Adrenal gland (tissue), 9 donors: ENCODE measurements at regions not wholly inside any gene's neighbourhood (a gene's known extent, or its start where the extent isn't known, plus 50 kb on each side); places are given as distances from the start of the nearest gene placed in this dataset.
"Not testable (repeated sequence)": the region's sequence is repeated elsewhere in the genome, so short reads cannot be mapped to it uniquely, and the experiment has no call there.

ENCODE experiments used
- DNase-seq, 7 donors: peaks; one replicate each; pipeline ENCODE4 v3.0.0-alpha.2; 2019 to 2020
- H3K27ac ChIP-seq, 5 donors: fragments of 200-600 bp; sonication (generic) in 4 of 5; 1 replicate in 3 of 5; 2 replicates in 2 of 5; pipeline versions ENCODE4 v1.5.1 to v1.8.0; 2016 to 2020; ENCODE audit warnings: mild to moderate bottlenecking in 1 of 5
- H3K27me3 ChIP-seq: fragments of 200-600 bp; 2 replicates; pipeline ENCODE4 v1.8.0; 2021
- H3K36me3 ChIP-seq, 2 donors: fragments of 200-600 bp; replicated peaks in 1 of 2; 1 replicate in 1 of 2; 2 replicates in 1 of 2; pipeline versions ENCODE4 v1.5.1 to v1.8.0; 2018 to 2022
- H3K4me1 ChIP-seq, 2 donors: fragments of 200-600 bp; replicated peaks in 1 of 2; 1 replicate in 1 of 2; 2 replicates in 1 of 2; pipeline versions ENCODE4 v1.5.1 to v1.8.0; 2018 to 2021
- H3K4me3 ChIP-seq, 4 donors: fragments of 200-600 bp; sonication (generic) in 3 of 4; one replicate each; pipeline ENCODE4 v1.5.1; 2016 to 2018
- H3K9me3 ChIP-seq, 3 donors: fragments of 200-600 bp; sonication (generic) in 1 of 3; replicated peaks in 1 of 3; 1 replicate in 2 of 3; 2 replicates in 1 of 3; pipeline versions ENCODE4 v1.5.1 to v1.8.0; 2016 to 2021
- POLR2A ChIP-seq, 2 donors: fragments of 450-650 bp; IDR thresholded peaks; one replicate each; pipeline ENCODE4 v1.6.1; 2017; ENCODE audit warnings: antibody characterized with exemption in 2 of 2, mild to moderate bottlenecking in 2 of 2, moderate library complexity in 1 of 2
- WGBS, 4 donors: extraction: QIAGEN DNeasy Blood & Tissue Kit in 2 of 4; methylation state at CpG; one replicate each; pipeline versions ENCODE4 v1.1.5 to v1.1.7; 2013 to 2017; 5-methylcytosine and 5-hydroxymethylcytosine counted together
- intact Hi-C, 2 donors: fragments of 100-400 bp; cut with DNase I; formaldehyde crosslinking; loops; one replicate each; pipeline versions ENCODE4 v1.14.1 to v1.15.0; 2022 to 2023
- TF ChIP-seq, protein P1 (sequence below), 6 experiments: fragments of 450-650 bp in 4 of 6; fragments of 200-600 bp in 2 of 6; sonication (generic) in 1 of 6; IDR thresholded peaks; 1 replicate in 5 of 6; 2 replicates in 1 of 6; pipeline versions ENCODE4 v1.5.1 to v1.8.0; 2016 to 2021; ENCODE audit warnings: antibody characterized with exemption in 6 of 6, mild to moderate bottlenecking in 2 of 6, moderate library complexity in 1 of 6
- donor health status: healthy with polysubstance abuse.
- donor health status: Bipolar disorder and iron deficiency.
- donor health status: DM: yes; HTN: yes; CAD: no.
- donor health status: DM: no; HTN: no; CAD: no.
- donor health status: DM: no; HTN: no; CAD: no.

DNA sequence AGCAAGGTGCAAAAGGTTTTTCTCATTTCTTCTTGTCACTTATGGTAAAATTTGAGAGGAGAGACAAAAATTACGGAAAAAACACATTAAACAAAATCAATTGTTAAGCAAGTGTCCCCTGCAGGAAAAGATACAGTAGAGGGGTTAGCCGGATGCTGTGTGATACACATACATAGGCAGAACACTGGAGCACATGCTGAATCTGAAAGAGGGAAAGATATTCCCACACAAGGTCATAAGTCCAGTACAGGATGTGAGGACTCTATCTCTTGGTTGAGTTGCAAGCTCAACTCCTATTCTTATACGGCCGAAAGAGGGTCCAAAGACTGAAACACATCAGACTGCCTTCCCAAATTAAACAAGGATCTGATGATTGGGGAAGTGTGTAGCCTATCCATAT, 427.5 kb upstream of the NUDT12 start:
- H3K9me3 ChIP-seq, result no peaks in the 10 kb centered on the region
- TF ChIP-seq, protein P1, sequence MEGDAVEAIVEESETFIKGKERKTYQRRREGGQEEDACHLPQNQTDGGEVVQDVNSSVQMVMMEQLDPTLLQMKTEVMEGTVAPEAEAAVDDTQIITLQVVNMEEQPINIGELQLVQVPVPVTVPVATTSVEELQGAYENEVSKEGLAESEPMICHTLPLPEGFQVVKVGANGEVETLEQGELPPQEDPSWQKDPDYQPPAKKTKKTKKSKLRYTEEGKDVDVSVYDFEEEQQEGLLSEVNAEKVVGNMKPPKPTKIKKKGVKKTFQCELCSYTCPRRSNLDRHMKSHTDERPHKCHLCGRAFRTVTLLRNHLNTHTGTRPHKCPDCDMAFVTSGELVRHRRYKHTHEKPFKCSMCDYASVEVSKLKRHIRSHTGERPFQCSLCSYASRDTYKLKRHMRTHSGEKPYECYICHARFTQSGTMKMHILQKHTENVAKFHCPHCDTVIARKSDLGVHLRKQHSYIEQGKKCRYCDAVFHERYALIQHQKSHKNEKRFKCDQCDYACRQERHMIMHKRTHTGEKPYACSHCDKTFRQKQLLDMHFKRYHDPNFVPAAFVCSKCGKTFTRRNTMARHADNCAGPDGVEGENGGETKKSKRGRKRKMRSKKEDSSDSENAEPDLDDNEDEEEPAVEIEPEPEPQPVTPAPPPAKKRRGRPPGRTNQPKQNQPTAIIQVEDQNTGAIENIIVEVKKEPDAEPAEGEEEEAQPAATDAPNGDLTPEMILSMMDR (IDR thresholded peaks at IDR 0.05), result no peak
- no peak for TF ChIP-seq POLR2A (IDR thresholded peaks at IDR 0.05)
- H3K27me3 ChIP-seq, result no peaks in the 10 kb centered on the region
- WGBS, 4 donors, result 73 to 83% (median 81%) methylated on average over 4 of the region's 4 CpGs
- DNase-seq, result no peak
- H3K4me1 ChIP-seq, result no peaks in the 10 kb centered on the region
- no peak overlapping the region for H3K4me3 ChIP-seq
- intact Hi-C loops, result no loop called here
- no peaks in the 10 kb centered on the region for H3K36me3 ChIP-seq
- H3K27ac ChIP-seq, result no peak overlapping the region

DNA sequence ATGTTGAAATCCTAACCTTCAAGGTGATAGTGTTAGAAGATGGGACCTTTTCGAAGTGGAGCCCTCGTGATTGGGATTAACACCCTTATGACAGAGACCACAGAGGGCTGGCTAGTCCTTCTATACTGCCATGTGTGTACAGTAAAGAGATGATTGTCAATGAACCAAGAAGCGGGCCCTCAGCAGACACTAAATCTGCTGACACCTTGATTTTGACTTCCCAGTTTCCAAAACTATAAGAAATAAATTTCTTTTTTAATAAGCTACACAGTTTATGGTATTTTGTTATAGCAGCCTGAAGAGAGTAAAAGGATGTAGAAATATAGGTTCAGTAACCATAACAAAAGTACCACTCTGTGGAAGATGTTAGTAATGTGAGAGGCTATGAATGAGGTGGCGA, 419.0 kb upstream of the NUDT12 start:
- WGBS, 4 donors, result 71 to 82% (median 79%) methylated on average over 4 of the region's 4 CpGs
- Histone ChIP-seq H3K27ac (no peak overlapping the region), H3K4me1 (no peaks in the 10 kb centered on the region), H3K9me3 (no peaks in the 10 kb centered on the region), H3K4me3 (no peak overlapping the region), H3K27me3 (no peaks in the 10 kb centered on the region), H3K36me3 (no peaks in the 10 kb centered on the region)
- intact Hi-C loops, result no loop called here
- no peak for TF ChIP-seq POLR2A (IDR thresholded peaks at IDR 0.05)
- TF ChIP-seq, protein P1 (IDR thresholded peaks at IDR 0.05), result no peak
- no peak for DNase-seq

DNA sequence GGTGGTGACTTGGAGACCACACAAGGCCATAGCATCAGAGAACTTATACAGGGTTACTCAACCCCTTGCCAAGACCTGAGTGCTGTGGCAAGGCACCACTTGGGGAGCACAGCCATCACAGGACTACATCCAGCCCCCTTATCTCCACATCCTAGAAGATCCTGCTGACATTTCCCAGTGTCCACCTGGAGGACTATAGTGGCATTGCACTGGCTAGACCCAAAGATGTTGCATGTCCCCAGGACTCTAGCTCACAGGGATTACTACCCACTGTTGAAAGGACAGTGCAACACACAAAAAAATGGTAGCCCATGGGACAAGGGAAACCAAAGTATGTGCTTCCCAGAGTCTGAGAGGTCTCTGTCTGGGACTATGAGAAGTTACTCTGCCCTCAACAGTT, 411.1 kb upstream of the NUDT12 start:
- H3K9me3 ChIP-seq, result peaks cover 0 to 4% (median 0%) of the 10 kb centered on the region in 3 donors
- intact Hi-C loops, result no loop called here
- DNase-seq, result no peak
- no peak overlapping the region for H3K27ac ChIP-seq
- H3K27me3 ChIP-seq, result no peaks in the 10 kb centered on the region
- H3K36me3 ChIP-seq, result no peaks in the 10 kb centered on the region
- TF ChIP-seq, protein P1 (IDR thresholded peaks at IDR 0.05), result no peak
- no peak for TF ChIP-seq POLR2A (IDR thresholded peaks at IDR 0.05)
- H3K4me1 ChIP-seq, result no peaks in the 10 kb centered on the region
- H3K4me3 ChIP-seq, result no peak overlapping the region

DNA sequence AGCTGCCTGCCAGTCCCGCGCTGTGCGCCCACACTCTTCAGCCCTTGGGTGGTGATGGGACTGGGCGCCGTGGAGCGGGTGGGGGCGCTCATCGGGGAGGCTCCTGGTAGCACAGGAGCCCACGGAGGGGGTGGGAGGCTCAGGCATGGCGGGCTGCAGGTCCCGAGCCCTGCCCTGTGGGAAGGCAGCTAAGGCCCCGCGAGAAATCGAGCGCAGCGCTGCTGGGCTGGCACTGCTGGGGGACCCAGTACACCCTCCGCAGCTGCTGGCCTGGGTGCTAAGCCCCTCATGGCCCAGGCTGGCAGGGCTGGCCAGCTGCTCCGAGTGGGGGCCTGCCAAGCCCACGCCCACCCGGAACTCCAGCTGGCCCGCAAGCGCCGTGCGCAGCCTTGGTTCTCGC, 403.7 kb upstream of the NUDT12 start:
- H3K27me3 ChIP-seq, intact Hi-C loops, H3K9me3 ChIP-seq, H3K36me3 ChIP-seq, H3K27ac ChIP-seq, H3K4me3 ChIP-seq, DNase-seq, H3K4me1 ChIP-seq: not testable (repeated sequence)
- WGBS, 4 donors, result 93 to 98% (median 97%) methylated on average over 10 to 25 of the region's 25 CpGs

DNA sequence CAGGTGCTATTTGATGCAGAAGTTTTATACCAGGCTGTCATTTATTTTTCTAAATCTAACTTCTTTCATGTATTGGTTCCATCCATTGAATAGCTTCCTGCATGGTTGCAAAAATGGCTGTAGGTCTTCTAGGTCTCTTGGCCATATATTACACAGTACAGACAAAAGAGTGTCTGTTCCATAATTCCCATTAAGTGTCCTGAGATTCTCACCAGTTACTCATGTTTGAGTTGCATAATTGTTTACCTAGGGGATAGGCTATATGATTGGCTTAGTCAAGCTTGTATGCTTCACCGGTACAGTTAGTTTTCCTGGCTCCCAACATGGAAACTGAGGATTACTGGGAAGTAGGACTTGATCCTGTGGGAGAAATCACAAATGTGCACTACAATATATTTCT, 399.4 kb upstream of the NUDT12 start:
- intact Hi-C loops, result no loop called here
- Histone ChIP-seq H3K4me3 (no peak overlapping the region), H3K9me3 (no peaks in the 10 kb centered on the region), H3K36me3 (no peaks in the 10 kb centered on the region), H3K27me3 (no peaks in the 10 kb centered on the region), H3K4me1 (no peaks in the 10 kb centered on the region), H3K27ac (no peak overlapping the region)
- 84 to 92% (median 89%) methylated on average over 1 of the region's 1 CpG for WGBS, 4 donors
- DNase-seq, result no peak
- TF ChIP-seq, protein P1 (IDR thresholded peaks at IDR 0.05), result no peak
- no peak for TF ChIP-seq POLR2A (IDR thresholded peaks at IDR 0.05)
